Transverse colon (tissue), 3 donors: ENCODE measurements at regions not wholly inside any gene's neighbourhood (a gene's known extent, or its start where the extent isn't known, plus 50 kb on each side); places are given as distances from the start of the nearest gene placed in this dataset.

Experiments
- POLR2A ChIP-seq: fragments of 450-650 bp; IDR thresholded peaks from one replicate; pipeline ENCODE4 v1.6.1; 2016; ENCODE audit warnings: antibody characterized with exemption, mild to moderate bottlenecking, moderate library complexity
- TF ChIP-seq, protein P1 (sequence below), 5 experiments: fragments of 200-600 bp in 3 of 5; fragments of 450-650 bp in 2 of 5; sonication (generic) in 3 of 5; IDR thresholded peaks; 1 replicate in 2 of 5; 2 replicates in 3 of 5; pipeline ENCODE4 v1.5.1; 2016 to 2017; ENCODE audit warnings: antibody characterized with exemption in 5 of 5, inconsistent platforms in 3 of 5, mild to moderate bottlenecking in 2 of 5, moderate library complexity in 1 of 5

- no peak for TF ChIP-seq POLR2A
- TF ChIP-seq, protein P1, sequence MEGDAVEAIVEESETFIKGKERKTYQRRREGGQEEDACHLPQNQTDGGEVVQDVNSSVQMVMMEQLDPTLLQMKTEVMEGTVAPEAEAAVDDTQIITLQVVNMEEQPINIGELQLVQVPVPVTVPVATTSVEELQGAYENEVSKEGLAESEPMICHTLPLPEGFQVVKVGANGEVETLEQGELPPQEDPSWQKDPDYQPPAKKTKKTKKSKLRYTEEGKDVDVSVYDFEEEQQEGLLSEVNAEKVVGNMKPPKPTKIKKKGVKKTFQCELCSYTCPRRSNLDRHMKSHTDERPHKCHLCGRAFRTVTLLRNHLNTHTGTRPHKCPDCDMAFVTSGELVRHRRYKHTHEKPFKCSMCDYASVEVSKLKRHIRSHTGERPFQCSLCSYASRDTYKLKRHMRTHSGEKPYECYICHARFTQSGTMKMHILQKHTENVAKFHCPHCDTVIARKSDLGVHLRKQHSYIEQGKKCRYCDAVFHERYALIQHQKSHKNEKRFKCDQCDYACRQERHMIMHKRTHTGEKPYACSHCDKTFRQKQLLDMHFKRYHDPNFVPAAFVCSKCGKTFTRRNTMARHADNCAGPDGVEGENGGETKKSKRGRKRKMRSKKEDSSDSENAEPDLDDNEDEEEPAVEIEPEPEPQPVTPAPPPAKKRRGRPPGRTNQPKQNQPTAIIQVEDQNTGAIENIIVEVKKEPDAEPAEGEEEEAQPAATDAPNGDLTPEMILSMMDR (IDR thresholded peaks at IDR 0.05) = no peak
Observed at GRCh38 chr10:117652228-117653169, 110.0 kb downstream of the EMX2 start.
